ENCODE measurements at regions not wholly inside any gene's neighbourhood (a gene's known extent, or its start where the extent isn't known, plus 50 kb on each side); places are given as distances from the start of the nearest gene placed in this dataset.
A peak's percentile ranks its signal among the peaks of the same experiment; 100 is the strongest.
"Not testable (repeated sequence)": the region's sequence is repeated elsewhere in the genome, so short reads cannot be mapped to it uniquely, and the experiment has no call there.

DNA sequence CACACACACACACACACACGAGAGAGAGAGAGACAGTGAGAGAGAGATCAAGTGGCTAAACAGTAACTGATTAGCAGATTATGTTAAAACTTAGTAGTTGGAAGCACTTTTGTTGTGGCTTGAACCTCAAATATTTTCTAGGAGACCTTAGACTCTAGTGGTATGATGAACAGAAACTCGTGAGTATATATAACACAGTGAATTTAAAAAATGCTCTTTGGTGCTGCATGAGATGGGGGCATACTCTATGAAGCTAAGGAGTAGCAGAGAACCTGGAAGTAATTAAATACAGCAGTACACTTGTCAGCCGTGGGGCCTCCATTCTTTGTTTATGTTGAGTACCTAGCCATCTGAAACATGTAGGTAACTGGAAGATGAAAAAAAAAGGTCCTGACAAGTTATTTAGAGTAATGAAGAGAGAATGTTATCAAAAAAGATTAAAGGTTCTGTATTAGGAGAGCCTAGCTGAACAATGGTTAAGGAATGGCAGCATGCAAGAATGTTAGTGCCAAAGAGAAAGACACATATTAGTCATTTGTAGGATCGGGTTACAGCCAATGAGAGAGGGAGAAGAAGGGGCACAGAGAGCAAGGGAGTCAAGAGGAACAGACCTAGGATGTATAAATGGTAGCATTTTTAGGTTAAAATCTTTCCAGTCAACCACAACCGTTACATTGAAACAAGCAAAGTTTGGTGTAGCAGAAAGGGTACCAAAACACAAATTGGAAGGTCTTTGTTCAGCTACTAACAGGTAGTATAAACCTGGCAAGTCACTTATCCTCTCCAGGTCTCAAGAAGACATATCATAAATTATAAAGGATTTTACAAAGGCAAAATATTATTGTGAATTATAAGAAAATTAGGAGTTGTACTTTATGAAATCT, 316.7 kb upstream of the DIPK2B start:
- FAIRE-seq = peak; percentile 42

DNA sequence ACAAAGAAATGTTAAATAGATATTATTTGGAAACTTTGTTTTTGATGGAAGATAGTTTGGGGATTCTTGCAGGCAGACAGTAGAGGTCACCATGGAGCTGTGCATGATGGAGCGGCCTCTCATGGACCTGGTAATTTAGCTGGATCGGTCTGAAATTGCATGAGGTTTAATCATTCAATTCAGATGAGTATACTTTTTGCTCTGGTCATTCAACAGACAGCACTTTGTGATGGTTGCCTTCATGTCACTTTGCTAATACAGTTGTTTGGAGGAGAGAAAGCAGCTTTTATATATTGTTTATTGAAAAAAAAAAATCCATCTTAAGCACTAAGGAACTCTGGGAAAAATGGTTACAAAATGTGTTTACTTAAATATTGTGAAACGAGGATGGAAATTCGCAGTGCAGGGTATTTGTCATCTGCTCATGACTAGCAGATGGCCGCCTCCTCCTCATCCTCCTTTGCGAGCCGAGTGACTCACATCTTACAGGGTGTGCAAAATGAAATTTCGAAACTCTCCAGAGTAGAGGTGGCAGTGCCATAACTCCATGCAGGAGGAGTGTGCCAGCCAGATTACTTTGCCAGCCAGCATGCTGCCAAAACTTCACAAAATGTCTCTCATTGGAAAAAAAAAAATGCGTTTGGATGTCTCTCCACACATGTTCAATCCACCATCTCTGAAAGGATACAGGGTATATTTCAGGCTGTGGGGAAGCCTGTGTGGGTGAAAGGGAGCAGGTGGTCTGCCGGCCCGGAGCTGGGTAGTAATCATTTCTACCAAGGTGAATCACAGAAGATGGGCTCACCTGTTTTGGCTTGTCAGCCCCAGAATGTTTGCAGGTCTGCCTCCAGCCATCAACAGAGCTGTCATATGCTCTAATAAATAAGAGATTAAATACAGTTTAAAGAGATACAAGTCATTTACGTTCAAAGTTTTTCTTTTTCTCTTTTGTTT, 314.9 kb upstream of the DIPK2B start:
- DNase-seq (ENCODE audit: low spot score) (peak; percentile 87), FAIRE-seq (peak; percentile 90)

More for the DNA sequence above, 316.7 kb upstream of the DIPK2B start:
- peak; percentile 46 for DNase-seq (ENCODE audit: low spot score)

DNA sequence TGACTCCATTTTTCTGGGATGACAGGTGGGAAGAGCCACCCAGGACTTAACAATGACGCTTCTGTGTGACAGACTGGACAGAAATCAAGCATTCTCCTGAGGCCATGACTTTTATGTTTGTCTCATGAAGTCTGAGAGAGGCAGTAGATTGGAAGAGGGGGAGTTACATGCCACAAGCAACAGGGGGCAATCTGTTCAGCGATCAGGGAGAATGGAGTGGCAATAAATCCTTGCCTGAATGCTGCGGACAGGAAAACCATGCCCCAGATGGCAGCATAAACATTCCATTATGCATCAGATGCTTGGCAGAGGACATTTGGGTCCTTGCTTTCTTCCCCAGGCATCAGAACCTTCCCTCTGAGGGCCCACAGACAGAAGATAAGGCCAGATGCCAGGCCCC, 312.4 kb upstream of the DIPK2B start:
- no peak for FAIRE-seq
- no peak for DNase-seq (ENCODE audit: low spot score)

DNA sequence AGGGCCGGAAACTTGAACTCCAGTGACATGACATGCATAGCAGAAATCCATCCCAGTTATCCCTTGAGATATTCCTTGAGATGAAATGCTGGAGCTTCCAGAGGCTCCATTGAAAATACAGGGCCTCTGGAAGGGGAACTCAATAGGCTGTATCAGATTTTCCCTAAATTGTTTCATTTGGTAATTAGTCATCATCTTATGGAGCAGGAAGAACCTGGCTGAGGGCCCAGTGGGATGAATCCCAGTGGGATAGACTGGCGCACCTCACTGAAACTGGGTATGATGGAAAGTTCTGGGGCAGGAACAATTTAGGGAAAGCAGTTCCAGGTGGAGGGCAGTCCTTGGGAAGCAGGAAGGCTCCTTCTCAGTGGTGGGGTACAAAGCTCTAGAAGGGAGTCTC, 307.8 kb upstream of the DIPK2B start:
- FAIRE-seq = no peak
- DNase-seq (ENCODE audit: low spot score) = no peak

DNA sequence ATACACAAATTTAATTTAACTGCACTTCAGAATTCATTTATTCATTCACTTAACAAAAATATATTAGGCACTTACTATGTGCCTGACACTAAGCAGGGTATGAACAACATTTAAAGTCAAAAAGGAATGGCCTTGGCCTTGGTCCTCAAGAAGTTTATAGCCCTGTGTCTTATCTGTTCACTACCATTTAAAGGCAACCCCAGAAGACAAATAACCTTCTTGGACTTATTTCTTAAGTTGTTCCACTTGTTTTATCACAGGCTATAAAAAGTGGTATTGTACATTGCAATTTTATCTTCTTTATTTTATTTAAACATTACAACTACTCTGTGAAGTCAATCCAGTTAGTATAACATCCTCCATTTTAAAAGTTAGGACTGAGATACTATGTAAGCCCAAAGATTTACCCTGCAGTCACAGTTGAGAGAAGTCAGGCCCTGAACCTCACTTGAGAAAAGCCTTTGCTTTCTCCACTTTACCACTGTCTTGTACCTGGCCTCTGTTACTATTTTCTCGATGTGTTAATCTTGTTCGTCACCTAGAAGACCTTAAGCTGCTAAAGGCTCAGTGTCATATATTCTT, 305.6 kb upstream of the DIPK2B start:
- FAIRE-seq = no peak
- DNase-seq (ENCODE audit: low spot score) = peak; percentile 4

DNA sequence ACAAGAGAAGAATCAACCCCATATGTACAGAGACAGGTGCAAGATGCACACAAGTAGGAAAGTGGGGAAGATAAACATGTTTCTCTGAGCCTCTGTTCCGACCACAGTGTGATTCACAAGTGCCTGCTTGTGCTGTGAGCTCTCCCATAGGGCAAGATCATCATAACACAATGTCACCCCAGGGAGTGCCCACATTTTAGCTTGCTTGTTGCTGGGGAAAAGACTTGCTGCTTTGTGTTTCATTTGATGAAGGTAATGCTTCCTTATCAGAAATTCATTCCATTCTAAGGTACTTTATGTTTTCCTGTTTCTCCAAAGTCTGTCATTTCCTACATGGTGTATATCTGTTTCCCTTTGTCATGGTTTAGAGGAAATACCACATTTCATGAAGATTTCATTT, 304.5 kb upstream of the DIPK2B start:
- DNase-seq (ENCODE audit: low spot score) (peak; percentile 6), FAIRE-seq (no peak)

DNA sequence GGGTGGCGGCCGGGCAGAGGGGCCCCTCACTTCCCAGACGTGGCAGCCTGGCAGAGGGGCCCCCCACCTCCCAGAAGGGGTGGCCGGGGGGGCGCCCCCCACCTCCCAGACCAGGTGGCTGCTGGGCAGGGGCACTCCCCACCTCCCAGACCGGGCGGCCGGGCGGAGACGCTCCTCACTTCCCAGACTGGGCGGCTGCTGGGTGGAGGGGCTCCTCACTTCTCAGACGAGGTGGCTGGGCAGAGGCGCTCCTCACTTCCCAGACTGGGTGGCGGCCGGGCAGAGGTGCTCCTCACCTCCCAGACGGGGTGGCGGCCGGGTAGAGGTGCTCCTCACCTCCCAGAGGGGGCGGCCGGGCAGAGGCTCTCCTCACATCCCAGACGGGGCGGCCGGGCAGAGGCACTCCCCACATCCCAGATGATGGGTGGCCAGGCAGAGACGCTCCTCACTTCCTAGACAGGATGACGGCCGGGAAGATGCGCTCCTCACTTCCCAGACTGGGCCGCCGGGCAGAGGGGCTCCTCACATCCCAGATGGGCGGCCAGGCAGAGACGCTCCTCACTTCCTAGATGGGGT, 303.2 kb upstream of the DIPK2B start:
- DNase-seq (ENCODE audit: low spot score); FAIRE-seq: not testable (repeated sequence)

DNA sequence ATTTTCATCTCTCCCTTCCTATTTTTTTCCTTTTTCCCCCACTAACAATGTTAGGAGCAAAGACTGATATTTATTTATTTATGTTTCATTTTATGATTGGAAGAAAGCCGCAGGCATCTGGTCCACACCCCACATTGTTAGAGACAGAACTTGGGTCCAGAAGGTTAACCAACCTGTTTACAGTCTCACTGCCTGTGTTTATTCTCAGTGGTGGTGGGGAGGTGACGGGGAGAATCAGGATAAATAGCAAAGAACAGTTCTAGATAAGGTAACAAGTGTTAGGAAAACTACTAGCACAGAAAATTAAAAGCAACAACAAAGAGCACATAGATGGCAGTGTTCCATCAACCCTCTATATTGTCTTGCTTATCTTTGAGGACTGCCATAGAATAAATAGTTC, 301.7 kb upstream of the DIPK2B start:
- DNase-seq (ENCODE audit: low spot score) = no peak

DNA sequence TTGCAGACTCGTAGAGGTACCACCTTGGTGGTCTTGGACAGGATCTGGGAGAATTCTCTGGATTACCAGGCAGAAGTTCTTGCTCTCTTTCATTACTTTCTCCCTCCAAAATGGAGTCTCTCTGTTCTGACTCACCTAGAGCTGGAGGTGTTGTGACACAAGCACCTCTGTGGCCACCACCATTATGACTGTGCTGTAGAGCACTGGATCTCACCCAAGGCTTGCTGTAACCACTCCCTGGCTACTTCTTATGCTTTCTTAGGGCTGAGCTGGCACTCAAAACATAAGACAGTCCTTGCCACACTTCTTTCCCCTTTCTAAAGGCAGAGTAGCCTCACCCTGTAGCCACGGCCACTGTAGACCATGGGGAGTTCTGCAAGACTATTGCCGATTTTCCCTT, 296.6 kb upstream of the DIPK2B start:
- no peak for DNase-seq (ENCODE audit: low spot score)
- no peak for FAIRE-seq

More for the DNA sequence above, 301.7 kb upstream of the DIPK2B start:
- FAIRE-seq = no peak

DNA sequence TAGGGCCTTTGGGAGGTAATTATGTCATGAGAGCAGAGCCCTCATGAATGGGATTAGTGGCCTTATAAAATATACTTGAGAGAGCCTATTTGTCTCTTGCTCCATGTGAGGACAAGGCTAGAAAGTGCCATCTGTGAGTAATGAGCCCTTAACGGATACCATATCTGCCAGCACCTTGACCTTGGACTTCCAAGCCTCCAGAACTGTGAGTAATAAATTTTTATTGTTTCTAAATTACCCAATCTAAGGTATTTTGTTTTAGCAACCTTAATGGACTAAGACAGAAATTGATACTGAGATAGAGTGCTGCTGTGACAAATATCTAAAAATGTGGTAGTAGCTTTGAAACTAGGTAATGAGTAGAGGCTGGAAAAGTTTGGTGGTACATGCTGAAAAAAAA, 285.0 kb upstream of the DIPK2B start:
- DNase-seq (ENCODE audit: low spot score) = no peak
- no peak for FAIRE-seq

DNA sequence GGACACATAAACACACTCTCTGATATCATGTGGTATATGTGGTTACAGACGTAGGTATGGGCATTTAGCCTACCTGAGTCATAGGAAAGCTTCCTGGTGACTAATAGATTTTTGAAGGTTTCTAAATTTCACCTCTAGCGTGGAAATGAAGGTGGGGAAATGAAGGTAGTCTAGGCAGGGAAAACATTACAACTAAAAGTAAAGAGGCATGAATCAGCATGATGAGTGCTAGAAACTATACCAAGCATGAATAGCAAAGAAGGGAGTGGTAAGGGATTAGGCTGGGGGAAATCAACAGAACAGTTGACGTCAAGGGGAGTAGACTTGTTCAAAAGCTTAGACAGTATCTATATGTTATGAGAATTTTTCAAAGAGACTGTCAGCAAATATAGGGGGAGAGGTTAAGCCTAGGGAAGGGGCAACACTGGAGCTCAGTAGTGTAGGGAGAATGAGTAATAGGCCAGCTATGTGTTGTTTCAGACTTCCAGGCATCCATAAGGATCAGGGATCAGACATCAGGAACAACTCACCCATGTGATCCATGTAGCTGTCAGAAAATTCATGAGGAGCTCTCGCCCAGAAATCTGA, 279.3 kb upstream of the DIPK2B start:
- DNase-seq (ENCODE audit: low spot score) (peak; percentile 95), FAIRE-seq (peak; percentile 97)

DNA sequence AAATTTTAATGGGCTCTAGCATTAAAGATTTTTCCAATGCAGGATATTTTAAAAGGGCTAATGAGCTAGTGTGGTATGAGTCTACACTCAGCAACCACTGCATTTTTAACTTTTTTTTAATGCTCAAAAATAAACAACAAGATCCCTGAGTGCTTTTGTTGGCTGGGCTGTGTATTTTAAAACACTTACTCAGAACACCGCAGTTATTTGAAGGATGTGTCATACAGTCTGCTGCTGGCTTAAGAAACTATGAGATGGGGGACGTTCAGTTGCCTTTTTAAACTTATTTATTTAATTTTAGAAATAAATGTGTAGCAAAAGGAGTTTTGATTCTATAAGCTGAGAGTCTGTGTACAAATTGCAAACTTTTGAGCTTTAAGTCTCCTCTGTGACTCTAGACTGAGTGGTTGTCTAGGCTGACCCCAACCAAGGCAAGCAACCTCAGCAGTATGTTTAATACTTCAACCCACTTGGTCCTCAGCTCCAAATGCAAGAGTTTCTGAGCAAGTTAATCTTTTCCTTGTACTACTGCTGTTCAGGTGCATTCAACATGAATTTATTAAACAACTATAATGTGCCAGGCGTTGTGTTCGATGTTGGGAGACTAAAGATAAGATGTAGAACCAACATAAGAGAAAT, 278.6 kb upstream of the DIPK2B start:
- FAIRE-seq (no peak), DNase-seq (ENCODE audit: low spot score) (peak; percentile 79)

DNA sequence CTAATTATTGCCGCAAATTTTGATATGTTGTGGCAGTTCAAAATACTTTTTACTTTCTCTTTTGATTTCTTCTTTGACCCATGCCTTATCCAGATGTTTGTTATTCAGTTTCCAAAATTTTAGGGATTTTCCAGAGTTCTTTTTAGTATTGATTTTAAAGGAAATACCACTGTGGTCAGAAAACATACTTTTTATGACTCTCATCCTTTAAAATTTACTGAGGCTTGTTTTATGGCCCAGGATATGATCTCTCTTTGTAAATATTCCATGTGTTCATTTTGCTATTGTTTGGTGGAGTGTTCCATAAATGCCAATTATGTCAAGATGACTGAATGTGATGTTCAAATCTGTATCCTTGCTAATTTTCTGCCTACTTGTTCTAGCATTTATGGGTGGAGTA, 272.3 kb upstream of the DIPK2B start:
- no peak for FAIRE-seq
- no peak for DNase-seq (ENCODE audit: low spot score)

DNA sequence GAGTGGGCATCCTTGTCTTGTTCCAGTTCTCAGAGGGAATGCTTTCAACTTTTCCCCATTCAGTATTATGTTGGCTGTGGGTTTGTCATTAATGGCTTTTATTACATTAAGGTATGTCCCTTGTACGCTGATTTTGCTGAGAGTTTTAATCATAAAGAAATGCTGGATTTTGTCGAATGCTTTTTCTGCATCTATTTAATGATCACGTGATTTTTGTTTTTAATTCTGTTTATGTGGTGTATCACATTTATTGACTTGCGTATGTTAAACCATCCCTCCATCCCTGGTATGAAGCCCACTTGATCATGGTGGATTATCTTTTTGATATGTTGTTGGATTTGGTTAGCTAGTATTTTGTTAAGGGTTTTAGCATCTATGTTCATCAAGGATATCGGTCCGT, 266.9 kb upstream of the DIPK2B start:
- not testable (repeated sequence) for FAIRE-seq; DNase-seq (ENCODE audit: low spot score)

DNA sequence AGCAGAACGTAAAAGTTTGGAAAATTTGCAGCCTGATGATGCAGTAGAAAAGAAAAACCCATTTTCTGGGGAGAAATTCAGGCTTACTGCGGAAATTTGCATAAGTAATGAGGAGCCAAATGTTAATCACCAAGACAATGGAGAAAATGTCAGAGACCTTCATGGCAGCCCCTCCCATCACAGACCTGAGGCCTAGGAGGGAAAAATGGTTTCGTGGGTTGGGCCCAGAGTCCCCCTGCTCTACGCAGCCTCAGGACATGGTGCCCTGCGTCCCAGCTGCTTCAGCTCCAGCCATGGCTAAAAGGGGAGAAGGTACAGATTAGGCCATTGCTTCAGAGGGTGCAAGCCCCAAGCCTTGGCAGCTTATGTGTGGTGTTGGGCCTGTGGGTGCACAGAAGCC, 255.1 kb upstream of the DIPK2B start:
- not testable (repeated sequence) for FAIRE-seq; DNase-seq (ENCODE audit: low spot score)

DNA sequence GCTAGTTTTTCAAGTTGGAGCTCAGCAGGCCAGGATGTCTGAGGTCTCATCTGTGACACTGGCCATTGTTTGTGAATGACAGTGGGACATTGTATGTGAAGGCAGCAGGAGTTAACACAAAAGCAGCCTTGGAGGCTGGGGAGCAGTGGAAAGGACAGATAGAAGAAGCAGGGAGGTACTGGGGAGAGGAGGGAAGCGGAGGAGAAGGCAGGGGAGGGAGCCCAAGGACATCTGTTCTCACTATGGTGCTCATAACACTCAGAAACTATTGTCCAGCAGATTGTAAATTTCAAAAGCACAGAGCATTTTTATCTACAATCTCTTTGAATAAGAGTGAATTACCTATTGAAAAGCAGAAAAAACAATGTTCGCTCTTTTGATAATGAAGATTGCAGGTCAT, 253.6 kb upstream of the DIPK2B start:
- FAIRE-seq = no peak

DNA sequence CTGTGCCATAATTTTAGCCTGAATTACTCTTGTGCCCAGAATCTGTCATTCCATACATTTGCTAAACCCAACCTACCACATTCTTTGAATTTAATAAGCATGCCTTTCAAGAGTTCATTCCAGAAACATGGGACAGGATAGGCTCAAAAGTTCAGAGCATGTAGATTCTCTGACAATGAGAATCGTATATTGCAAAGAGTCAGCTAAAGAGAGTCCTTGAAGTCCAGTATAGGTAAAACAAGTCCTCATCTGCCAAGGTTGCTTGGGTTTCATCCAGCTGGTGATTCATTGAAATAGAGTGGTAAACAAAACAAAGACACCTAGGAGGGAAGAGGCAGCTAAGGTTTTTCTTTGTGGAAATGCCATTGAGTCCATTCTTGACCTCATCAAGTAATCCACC, 249.3 kb upstream of the DIPK2B start:
- FAIRE-seq (no peak), DNase-seq (ENCODE audit: low spot score) (no peak)

More for the DNA sequence above, 253.6 kb upstream of the DIPK2B start:
- no peak for DNase-seq (ENCODE audit: low spot score)

DNA sequence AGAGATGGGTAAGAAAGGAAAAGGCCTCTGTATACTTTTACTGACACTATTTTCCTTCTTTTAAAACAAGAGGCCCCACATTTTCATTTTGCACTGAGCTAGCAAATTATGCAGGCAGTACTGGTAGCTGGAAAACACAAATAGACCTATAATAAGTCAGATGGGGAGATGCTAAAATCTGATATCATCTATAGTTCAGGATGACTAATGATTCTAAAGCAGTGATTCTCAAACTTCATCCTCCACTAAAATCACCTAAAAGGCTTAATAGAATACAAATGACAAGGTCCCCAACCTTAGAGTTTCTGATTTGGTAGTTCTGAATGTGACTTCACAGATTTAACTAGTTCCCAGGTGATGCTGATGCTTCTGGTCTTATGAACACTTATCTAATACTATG, 247.3 kb upstream of the DIPK2B start:
- DNase-seq (ENCODE audit: low spot score) = no peak
- no peak for FAIRE-seq

DNA sequence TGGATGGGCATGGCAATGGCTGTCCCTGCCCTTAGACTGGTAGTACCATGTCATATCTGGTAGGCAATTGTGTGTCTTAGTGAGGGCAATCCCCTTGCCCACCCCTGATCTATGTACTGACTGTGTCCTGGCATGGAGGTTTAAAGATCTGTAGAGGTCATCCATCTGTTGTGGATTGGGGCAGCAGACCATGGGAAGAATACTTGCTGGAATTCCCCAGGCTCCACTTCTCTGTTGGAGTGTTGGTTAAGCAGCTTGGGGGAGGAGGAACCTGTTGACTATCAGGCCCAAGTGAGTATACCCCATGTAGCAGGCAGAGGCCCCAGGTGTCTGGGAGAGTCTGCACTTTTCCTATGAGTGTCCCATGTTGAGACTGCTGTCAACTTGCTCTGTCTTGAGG, 246.7 kb upstream of the DIPK2B start:
- FAIRE-seq (no peak), DNase-seq (ENCODE audit: low spot score) (no peak)

DNA sequence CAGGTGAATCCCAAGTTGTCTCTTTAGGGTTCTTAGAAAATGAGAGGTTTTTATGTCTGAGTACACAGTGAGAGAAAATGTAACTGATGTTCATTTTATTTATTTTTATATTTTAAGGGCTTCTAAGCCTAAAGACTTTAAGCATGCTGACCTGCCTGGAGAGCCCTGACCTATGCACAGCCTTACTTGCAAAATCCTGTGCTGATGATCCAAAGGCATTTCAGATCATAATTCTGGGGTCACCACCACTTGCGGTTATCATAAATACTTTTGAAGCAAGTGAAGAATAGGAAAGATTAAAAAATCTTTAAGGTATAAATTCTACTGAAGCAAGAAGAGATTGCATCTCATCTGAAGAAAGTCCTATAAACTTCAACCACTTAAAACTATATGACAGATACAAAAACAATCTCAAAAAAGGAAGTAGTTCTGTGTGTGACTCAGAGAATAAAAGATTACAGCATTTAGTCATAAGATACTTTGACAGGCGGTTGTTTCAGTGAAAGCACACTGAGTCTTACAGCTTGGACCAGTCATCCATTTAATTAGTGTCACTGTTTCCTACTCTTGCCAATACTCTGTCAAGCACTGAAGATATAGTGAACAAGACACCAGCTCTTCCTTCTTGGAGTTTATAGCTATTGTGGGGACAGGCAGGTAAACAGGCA, 245.2 kb upstream of the DIPK2B start:
- DNase-seq (ENCODE audit: low spot score) = peak; percentile 81
- peak; percentile 98 for FAIRE-seq

Measured in RCC 7860 (cell line).